D341Med (cell line): ENCODE measurements at regions not wholly inside any gene's neighbourhood (a gene's known extent, or its start where the extent isn't known, plus 50 kb on each side); places are given as distances from the start of the nearest gene placed in this dataset.
"Not testable (repeated sequence)": the region's sequence is repeated elsewhere in the genome, so short reads cannot be mapped to it uniquely, and the experiment has no call there.

Experiments used
- DNase-seq: peaks from one replicate; pipeline ENCODE4 v3.0.0; 2012; ENCODE audit warnings: low spot score

- DNase-seq: no peak
Observed at GRCh38 chr14:53857625-53858344, 98.8 kb downstream of the BMP4 start.

GRCh38 chr14:53855574-53855973 is 101.1 kb downstream of the BMP4 start:
- no peak for DNase-seq

DNA sequence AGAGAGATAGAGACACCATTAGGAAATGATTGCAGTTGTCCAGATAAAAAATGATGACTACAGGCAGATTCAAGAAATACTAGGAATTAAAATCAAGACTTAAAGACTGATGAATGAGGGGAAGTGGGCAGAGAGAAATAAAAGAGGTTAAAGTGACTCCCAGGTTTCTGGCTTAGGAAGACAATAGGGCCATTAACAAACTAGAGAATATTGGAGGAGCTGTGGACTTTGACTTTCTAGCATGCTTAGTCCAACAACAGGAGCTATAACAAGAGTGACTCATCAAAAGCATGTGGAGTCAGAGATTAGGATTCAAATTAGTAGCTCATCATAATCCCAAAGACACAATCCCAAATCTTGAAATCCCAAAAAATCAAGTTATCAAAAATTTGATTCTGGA is 101.5 kb downstream of the BMP4 start:
- DNase-seq: no peak

- DNase-seq: no peak
Observed at GRCh38 chr14:53851394-53852090, 105.1 kb downstream of the BMP4 start.

- no peak for DNase-seq
Observed at GRCh38 chr14:53850714-53851296, 105.8 kb downstream of the BMP4 start.

GRCh38 chr14:53849549-53849948 is 107.1 kb downstream of the BMP4 start:
- no peak for DNase-seq

- no peak for DNase-seq
Observed at GRCh38 chr14:53848854-53849253, 107.8 kb downstream of the BMP4 start.

- DNase-seq: no peak
Observed at GRCh38 chr14:53847881-53848280, 108.7 kb downstream of the BMP4 start.

DNA sequence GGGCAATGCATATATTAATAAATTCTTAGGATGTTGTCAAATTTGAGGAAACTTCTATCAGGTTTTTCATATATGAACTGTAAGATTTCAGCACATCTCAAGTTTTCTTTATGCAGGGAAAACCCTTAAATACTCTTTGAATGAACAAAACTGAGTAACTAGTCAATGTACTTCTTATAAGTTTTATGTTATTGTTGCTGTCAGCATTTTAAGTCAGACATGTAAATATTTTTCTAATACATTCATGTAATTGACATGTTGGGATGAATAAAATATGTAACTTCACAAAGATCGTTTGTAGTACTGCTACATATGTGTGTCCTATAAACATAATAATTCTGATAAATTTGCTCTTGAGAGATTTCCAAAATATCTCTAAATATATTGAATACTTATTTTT is 109.6 kb downstream of the BMP4 start:
- no peak for DNase-seq

DNA sequence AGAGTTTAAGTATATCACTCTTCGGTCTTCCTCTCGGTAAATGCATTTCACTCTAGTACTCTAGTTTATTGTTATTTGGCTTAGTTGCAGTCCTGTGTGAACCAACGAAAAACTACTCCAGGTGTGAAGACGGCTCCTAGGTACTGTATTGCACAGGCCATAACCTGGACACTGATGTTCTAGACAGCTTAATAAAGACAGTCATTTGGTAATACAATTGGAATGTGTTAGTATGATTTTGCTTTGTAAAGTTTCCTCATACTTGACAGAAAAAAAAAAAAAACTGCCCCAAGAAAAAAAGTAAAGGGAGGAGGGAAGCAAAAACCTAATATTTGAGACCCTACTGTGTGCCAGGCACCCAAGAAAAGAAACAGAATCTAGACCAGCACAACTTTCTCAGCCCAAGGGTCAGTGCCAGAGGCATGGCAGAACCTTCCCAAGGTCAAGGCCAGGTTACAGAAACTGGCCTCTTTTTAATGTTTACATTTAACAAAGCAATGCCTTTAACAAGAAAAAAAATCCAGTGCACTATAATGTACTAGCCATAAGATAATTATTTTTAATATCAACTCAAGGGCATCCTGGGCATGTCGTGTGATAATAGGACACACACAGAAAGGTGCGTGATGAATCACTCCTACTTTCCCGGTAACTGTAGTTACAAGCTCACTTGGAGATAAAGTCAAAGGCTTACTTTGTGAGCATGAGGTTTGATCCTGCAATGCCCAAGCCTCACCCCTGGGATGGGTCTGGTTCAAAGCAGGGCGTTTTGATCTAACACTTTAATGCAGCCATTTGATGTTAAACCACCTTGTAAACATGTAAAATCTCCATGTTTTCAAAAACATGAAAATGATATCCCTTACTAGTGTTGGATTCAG is 110.6 kb downstream of the BMP4 start:
- DNase-seq: no peak

GRCh38 chr14:53842938-53843337 is 113.7 kb downstream of the BMP4 start:
- no peak for DNase-seq

DNA sequence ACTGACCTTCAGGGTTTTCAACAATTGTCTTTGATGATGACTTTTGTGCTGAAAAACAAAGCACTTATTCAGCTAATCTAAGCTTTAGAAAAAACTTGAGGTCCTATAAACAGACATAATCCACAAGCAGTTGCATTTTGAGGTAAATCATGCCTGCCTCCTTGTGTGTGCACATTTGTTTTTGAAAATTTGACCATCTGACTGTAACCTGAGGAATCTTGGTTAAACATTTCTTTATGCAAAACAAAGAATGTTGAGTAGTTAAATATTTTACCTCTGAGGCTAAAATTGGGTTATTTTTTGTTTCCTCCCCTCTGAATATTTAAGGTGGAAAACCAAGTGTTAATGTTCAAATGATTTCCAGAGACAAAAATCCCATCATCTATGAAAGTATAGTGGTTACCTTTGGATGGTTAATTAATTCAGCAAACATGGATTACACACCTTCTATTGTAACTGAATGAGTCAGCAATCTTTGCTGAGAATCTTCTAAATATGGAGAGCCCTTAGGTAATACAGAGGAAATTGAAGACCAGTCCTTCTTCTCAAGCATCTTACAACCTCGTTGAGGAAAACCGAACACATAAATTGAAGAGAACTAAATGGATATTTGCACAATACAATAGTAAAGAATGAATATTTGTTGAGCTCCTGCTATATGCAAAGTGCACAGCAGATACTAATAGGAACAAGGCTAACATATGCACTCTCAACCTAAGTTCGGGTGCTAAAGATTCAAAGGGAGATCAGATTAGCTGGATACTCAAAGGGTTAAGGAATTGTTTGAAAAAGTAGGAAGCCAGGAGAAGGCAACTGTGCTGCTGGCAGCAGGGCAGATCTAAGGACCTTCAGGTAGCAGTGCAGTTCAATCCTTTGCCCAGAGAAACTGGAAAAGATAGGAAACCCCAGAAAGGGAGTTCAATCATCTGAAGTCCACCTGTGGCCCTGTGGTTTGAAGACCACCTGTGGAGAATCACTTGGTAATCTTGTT is 115.2 kb downstream of the BMP4 start:
- DNase-seq: no peak

DNA sequence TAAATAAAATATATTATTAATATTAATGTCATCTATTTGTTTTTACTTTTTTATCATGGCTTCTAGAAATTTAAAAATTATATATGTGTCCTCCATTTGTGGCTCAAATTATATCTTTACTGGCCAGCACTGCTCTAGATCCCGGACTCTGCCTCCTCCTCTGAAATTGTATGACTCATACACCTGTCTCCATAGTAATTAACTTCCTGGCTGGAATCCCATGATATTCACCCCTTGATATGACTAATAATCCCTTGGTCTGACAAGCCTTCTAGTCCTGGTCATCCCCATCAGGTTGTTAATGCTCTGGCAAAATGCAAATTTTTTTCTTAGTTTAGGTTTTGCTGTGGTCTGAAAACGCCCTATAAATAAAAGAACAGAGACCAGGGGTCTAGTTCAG is 116.2 kb downstream of the BMP4 start:
- no peak for DNase-seq

GRCh38 chr14:53838374-53838773 is 118.3 kb downstream of the BMP4 start:
- DNase-seq: no peak

- not testable (repeated sequence) for DNase-seq
Observed at GRCh38 chr14:53837656-53838055, 119.0 kb downstream of the BMP4 start.

GRCh38 chr14:53836551-53836950 is 120.1 kb downstream of the BMP4 start:
- DNase-seq: no peak

GRCh38 chr14:53828820-53829219 is 127.8 kb downstream of the BMP4 start:
- no peak for DNase-seq

GRCh38 chr14:53824061-53824460 is 132.6 kb downstream of the BMP4 start:
- DNase-seq: no peak

- DNase-seq: no peak
Observed at GRCh38 chr14:53814392-53814791, 142.2 kb downstream of the BMP4 start.

DNA sequence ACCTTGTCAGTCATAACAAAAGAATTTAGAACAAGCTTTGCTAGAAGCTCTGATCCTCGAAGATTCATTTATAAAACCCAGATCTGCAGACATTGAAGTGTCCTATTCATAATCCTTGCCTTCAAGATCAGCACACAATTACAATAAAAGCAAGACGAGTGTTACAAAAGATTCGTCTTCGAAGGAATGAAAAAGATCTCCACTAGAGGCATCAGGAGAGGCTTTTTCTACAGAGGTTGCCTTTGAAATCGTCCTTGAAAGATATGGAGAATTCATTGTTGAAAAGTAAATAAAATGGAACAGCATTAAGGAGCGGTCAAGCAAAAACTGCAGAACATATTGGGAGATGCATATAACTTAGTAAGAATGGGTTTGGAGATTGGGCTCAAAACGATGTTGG is 146.4 kb downstream of the BMP4 start:
- DNase-seq: no peak

- no peak for DNase-seq
Observed at GRCh38 chr14:53808042-53808441, 148.6 kb downstream of the BMP4 start.
